BLaER1 (cell line): ENCODE measurements at regions not wholly inside any gene's neighbourhood (a gene's known extent, or its start where the extent isn't known, plus 50 kb on each side); places are given as distances from the start of the nearest gene placed in this dataset.

ENCODE experiments used
- H3K27ac ChIP-seq: shearing (Covaris generic); formaldehyde crosslinking; 2 replicates; pipeline ENCODE4 v1.8.1; 2022
- H3K27me3 ChIP-seq: shearing (Covaris generic); formaldehyde crosslinking; 2 replicates; pipeline ENCODE4 v1.8.1; 2022
- H3K36me3 ChIP-seq: shearing (Covaris generic); formaldehyde crosslinking; 2 replicates; pipeline ENCODE4 v1.8.1; 2022
- H3K4me1 ChIP-seq: shearing (Covaris generic); formaldehyde crosslinking; 2 replicates; pipeline ENCODE4 v1.8.1; 2022
- H3K4me2 ChIP-seq: shearing (Covaris generic); formaldehyde crosslinking; 2 replicates; pipeline ENCODE4 v1.8.1; 2022
- H3K4me3 ChIP-seq: shearing (Covaris generic); formaldehyde crosslinking; 2 replicates; pipeline ENCODE4 v1.8.1; 2022
- H3K9ac ChIP-seq: shearing (Covaris generic); formaldehyde crosslinking; 2 replicates; pipeline ENCODE4 v1.8.1; 2022
- H3K9me3 ChIP-seq: shearing (Covaris generic); formaldehyde crosslinking; 2 replicates; pipeline ENCODE4 v1.8.1; 2022
- H4K20me1 ChIP-seq: shearing (Covaris generic); formaldehyde crosslinking; 2 replicates; pipeline ENCODE4 v1.8.1; 2022
- Cebpa-rat ChIP-seq: shearing (Covaris generic); IDR thresholded peaks from 2 replicates; pipeline ENCODE4 v1.8.1; 2022

GRCh38 chr12:89863968-89864367 is 155.3 kb upstream of the ATP2B1 start:
- peaks cover 10% of the 10 kb centered on the region; the same call in 1 of the 2 replicates for H3K9me3 ChIP-seq
- no peak overlapping the region for H3K4me3 ChIP-seq
- H3K9ac ChIP-seq: no peak overlapping the region
- H3K4me2 ChIP-seq: peak overlapping the region; percentile 61; the same call in 1 of the 2 replicates
- H3K36me3 ChIP-seq: no peaks in the 10 kb centered on the region
- H4K20me1 ChIP-seq: no peaks in the 10 kb centered on the region
- peaks cover 18% of the 10 kb centered on the region for H3K4me1 ChIP-seq
- H3K27me3 ChIP-seq: no peaks in the 10 kb centered on the region
- H3K27ac ChIP-seq: no peak overlapping the region
- TF ChIP-seq Cebpa-rat: no peak

GRCh38 chr12:89863493-89863938 is 154.9 kb upstream of the ATP2B1 start:
- Histone ChIP-seq H4K20me1 (no peaks in the 10 kb centered on the region), H3K4me2 (peak overlapping the region; percentile 61), H3K27me3 (no peaks in the 10 kb centered on the region), H3K4me1 (peaks cover 18% of the 10 kb centered on the region), H3K9ac (no peak overlapping the region), H3K27ac (peak overlapping the region; percentile 52; the same call in 1 of the 2 replicates), H3K4me3 (no peak overlapping the region), H3K36me3 (no peaks in the 10 kb centered on the region), H3K9me3 (peaks cover 10% of the 10 kb centered on the region; the same call in 1 of the 2 replicates)
- no peak for TF ChIP-seq Cebpa-rat

- Histone ChIP-seq H4K20me1 (no peaks in the 10 kb centered on the region), H3K4me2 (peak overlapping the region; percentile 61), H3K9me3 (peaks cover 10% of the 10 kb centered on the region; the same call in 1 of the 2 replicates), H3K4me3 (peak overlapping the region; percentile 0; the same call in 1 of the 2 replicates), H3K27ac (peak overlapping the region; percentile 52), H3K27me3 (no peaks in the 10 kb centered on the region), H3K9ac (peak overlapping the region; percentile 1; the same call in 1 of the 2 replicates), H3K4me1 (peaks cover 18% of the 10 kb centered on the region), H3K36me3 (no peaks in the 10 kb centered on the region)
- TF ChIP-seq Cebpa-rat: no peak
Measured at GRCh38 chr12:89862511-89863445, 154.1 kb upstream of the ATP2B1 start.

DNA sequence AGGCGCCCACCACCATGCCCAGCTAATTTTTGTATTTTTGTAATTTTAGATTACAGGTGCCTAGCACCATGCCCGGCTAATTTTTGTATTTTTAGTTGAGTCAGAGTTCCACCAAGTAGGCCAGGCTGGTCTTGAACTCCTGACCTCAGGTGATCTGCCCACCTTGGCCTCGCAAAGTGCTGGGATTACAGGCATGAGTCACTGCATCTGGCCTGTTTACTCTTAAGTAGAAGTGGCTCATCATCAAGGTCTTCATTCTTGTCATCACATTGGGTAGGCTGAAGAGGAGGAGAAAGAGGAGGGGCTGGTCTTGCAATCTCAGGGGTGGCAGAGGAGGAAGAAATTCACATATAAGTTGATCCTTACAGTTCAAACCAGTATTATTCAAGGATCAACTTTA is 152.4 kb upstream of the ATP2B1 start:
- no peak overlapping the region for H3K4me3 ChIP-seq
- no peaks in the 10 kb centered on the region for H4K20me1 ChIP-seq
- no peak overlapping the region for H3K27ac ChIP-seq
- no peaks in the 10 kb centered on the region for H3K27me3 ChIP-seq
- peaks cover 7% of the 10 kb centered on the region; the same call in 1 of the 2 replicates for H3K9me3 ChIP-seq
- no peak for TF ChIP-seq Cebpa-rat
- H3K36me3 ChIP-seq: no peaks in the 10 kb centered on the region
- peaks cover 29% of the 10 kb centered on the region for H3K4me1 ChIP-seq
- H3K4me2 ChIP-seq: no peak overlapping the region
- H3K9ac ChIP-seq: no peak overlapping the region

DNA sequence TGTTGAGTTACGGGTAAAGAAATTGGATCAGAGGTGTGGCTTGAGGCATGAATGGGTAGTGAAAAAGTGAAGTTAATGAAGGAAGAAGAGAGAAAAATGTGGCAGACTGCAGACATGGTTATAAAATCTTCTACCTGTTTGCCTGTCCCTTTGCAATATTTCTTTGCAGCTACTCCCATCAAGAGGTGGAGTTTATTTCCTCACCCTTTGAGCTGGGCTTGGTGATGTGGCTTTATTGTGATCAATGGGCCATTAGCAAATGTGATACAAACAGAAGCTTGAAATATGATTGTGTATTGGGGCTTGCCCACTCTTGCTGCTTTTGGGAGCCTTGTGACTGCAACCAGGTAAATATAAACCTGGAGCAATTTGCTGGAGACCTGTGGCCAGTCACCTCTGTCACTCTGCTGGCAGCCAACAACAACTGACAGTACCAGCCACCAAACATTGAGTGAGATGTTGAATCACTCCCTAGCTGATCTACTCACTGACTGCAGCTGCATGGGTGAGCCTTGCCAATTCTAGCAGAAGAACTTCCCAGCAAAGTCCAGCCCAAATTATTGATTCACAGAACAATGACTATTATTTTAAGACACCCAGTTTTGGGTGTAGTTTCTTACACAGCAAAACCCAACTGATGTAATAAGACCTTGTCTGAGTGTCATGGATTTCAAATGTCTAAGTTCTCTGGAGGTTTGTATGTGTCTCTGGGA is 151.0 kb upstream of the ATP2B1 start:
- H3K27me3 ChIP-seq: no peaks in the 10 kb centered on the region
- no peak overlapping the region for H3K4me3 ChIP-seq
- no peak for TF ChIP-seq Cebpa-rat

DNA sequence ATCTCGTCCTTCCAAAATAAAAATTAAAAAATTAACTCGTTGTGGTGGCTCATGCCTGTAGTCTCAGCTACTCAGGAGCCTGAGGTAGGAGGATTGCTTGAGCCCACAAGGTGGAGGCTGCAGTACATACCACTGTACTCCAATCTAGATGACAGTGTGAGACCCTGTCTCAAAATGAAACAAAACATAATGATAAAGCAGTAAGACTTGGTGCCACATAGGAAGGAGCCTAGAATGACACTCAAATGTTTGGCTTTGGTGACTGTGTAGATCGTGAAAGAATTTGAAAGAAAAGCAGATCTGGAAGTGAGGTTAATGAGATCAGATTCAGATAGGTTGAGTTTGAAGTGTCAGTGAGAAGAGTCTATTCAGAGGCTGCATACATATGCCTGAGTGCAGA is 150.1 kb upstream of the ATP2B1 start:
- Histone ChIP-seq H4K20me1 (no peaks in the 10 kb centered on the region), H3K9ac (no peak overlapping the region), H3K36me3 (no peaks in the 10 kb centered on the region), H3K4me3 (no peak overlapping the region), H3K27me3 (no peaks in the 10 kb centered on the region), H3K4me2 (no peak overlapping the region), H3K4me1 (peaks cover 27% of the 10 kb centered on the region), H3K9me3 (no peaks in the 10 kb centered on the region), H3K27ac (no peak overlapping the region)
- TF ChIP-seq Cebpa-rat: no peak

More for the DNA sequence above, 151.0 kb upstream of the ATP2B1 start:
- Histone ChIP-seq H3K9me3 (no peaks in the 10 kb centered on the region), H3K9ac (no peak overlapping the region), H4K20me1 (no peaks in the 10 kb centered on the region), H3K4me2 (no peak overlapping the region), H3K4me1 (peaks cover 32% of the 10 kb centered on the region), H3K36me3 (no peaks in the 10 kb centered on the region), H3K27ac (no peak overlapping the region)

- Histone ChIP-seq H3K36me3 (no peaks in the 10 kb centered on the region), H3K4me3 (no peak overlapping the region), H3K27me3 (no peaks in the 10 kb centered on the region), H3K9ac (no peak overlapping the region), H3K27ac (no peak overlapping the region), H3K4me2 (no peak overlapping the region), H3K4me1 (peaks cover 18% of the 10 kb centered on the region), H3K9me3 (no peaks in the 10 kb centered on the region), H4K20me1 (no peaks in the 10 kb centered on the region)
- TF ChIP-seq Cebpa-rat: no peak
Measured at GRCh38 chr12:89857652-89858274, 149.1 kb upstream of the ATP2B1 start.

GRCh38 chr12:89856431-89856830 is 147.8 kb upstream of the ATP2B1 start:
- H3K4me2 ChIP-seq: peak overlapping the region; percentile 23

DNA sequence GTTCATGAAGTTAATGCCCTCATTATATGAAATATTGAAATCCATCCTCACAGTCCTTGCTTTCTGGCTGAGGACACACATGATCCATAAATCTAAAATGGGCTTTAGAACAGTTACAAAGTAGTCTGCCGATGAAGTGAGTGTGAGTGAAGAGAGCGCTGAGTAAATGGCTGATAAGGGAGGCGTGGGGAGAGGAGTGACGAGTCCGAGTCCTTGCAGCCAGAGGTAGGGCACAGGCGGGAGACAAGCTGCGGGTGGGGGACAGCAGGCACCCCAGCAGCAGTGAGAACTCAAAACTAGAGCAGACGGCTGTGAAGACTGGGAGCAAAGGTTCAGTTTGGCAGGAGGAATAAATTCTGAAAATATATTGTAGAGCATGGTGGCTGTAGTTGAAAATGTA is 140.1 kb upstream of the ATP2B1 start:
- Histone ChIP-seq H3K27ac (no peak overlapping the region), H4K20me1 (no peaks in the 10 kb centered on the region), H3K36me3 (no peaks in the 10 kb centered on the region), H3K9me3 (no peaks in the 10 kb centered on the region), H3K27me3 (no peaks in the 10 kb centered on the region), H3K9ac (no peak overlapping the region), H3K4me2 (no peak overlapping the region), H3K4me1 (no peaks in the 10 kb centered on the region), H3K4me3 (no peak overlapping the region)
- TF ChIP-seq Cebpa-rat: no peak

More at GRCh38 chr12:89856431-89856830, 147.8 kb upstream of the ATP2B1 start:
- no peak for TF ChIP-seq Cebpa-rat
- Histone ChIP-seq H3K27ac (no peak overlapping the region), H3K36me3 (no peaks in the 10 kb centered on the region), H3K9ac (no peak overlapping the region), H3K27me3 (no peaks in the 10 kb centered on the region), H3K9me3 (no peaks in the 10 kb centered on the region), H3K4me3 (no peak overlapping the region), H4K20me1 (no peaks in the 10 kb centered on the region), H3K4me1 (peaks cover 14% of the 10 kb centered on the region)
